Stomach (tissue), 8 donors: ENCODE measurements at regions not wholly inside any gene's neighbourhood (a gene's known extent, or its start where the extent isn't known, plus 50 kb on each side); places are given as distances from the start of the nearest gene placed in this dataset.

Experiments used
- DNase-seq, 2 donors: peaks; one replicate each; pipeline versions ENCODE4 v3.0.0 to v3.0.0-alpha.2; 2013 to 2019
- H3K27ac ChIP-seq, 5 donors: fragments of 200-600 bp in 4 of 5; sonication (generic) in 4 of 5; one replicate each; pipeline ENCODE4 v1.5.1; 2013 to 2019; ENCODE audit warnings: mild to moderate bottlenecking in 1 of 5, moderate library complexity in 1 of 5
- H3K27me3 ChIP-seq, 3 donors: fragments of 200-600 bp; sonication (generic); one replicate each; pipeline ENCODE4 v1.5.1; 2017 to 2019; ENCODE audit warnings: mixed run types in 1 of 3
- H3K36me3 ChIP-seq, 4 donors: fragments of 200-600 bp; sonication (generic); 1 replicate in 3 of 4; 2 replicates in 1 of 4; pipeline ENCODE4 v1.5.1; 2016 to 2019
- H3K4me1 ChIP-seq, 4 donors: fragments of 200-600 bp; sonication (generic); one replicate each; pipeline ENCODE4 v1.5.1; 2016 to 2019
- H3K4me3 ChIP-seq, 4 donors: fragments of 200-600 bp; sonication (generic) in 3 of 4; one replicate each; pipeline ENCODE4 v1.5.1; 2016 to 2019; ENCODE audit warnings: mild to moderate bottlenecking in 1 of 4
- H3K9me3 ChIP-seq, 4 donors: fragments of 200-600 bp; sonication (generic); one replicate each; pipeline ENCODE4 v1.5.1; 2016 to 2019
- CTCF ChIP-seq, 7 experiments: fragments of 450-650 bp in 4 of 7; fragments of 200-600 bp in 3 of 7; sonication (generic) in 3 of 7; IDR thresholded peaks; one replicate each; pipeline ENCODE4 v1.5.1; 2016 to 2019; ENCODE audit warnings: antibody characterized with exemption in 7 of 7, control low read depth in 2 of 7, mild to moderate bottlenecking in 1 of 7
- EP300 ChIP-seq: sonication (generic); formaldehyde crosslinking; IDR thresholded peaks from one replicate; pipeline ENCODE4 v1.6.1; 2017; ENCODE audit warnings: antibody characterized with exemption
- POLR2A ChIP-seq, 4 donors: fragments of 450-650 bp; IDR thresholded peaks; one replicate each; pipeline ENCODE4 v1.6.1; 2016; ENCODE audit warnings: antibody characterized with exemption in 4 of 4, control low read depth in 2 of 4, mild to moderate bottlenecking in 1 of 4, moderate library complexity in 1 of 4
- POLR2AphosphoS5 ChIP-seq, 3 donors: sonication (generic); formaldehyde crosslinking; IDR thresholded peaks; one replicate each; pipeline ENCODE4 v1.6.1; 2016; ENCODE audit warnings: antibody characterized with exemption in 3 of 3
- WGBS, 5 donors: extraction: QIAGEN DNeasy Blood & Tissue Kit in 3 of 5; methylation state at CpG; one replicate each; pipeline versions ENCODE4 v1.1.5 to v1.1.7; 2013 to 2018; 5-methylcytosine and 5-hydroxymethylcytosine counted together
- intact Hi-C: fragments of 100-400 bp; cut with DNase I; formaldehyde crosslinking; loops from one replicate; pipeline ENCODE4 v1.15.1; 2023; ENCODE audit warnings: low total_unique reads
- donor health status: healthy with polysubstance abuse.
- donor health status: Bipolar disorder and iron deficiency.
- donor health status: healthy.

DNA sequence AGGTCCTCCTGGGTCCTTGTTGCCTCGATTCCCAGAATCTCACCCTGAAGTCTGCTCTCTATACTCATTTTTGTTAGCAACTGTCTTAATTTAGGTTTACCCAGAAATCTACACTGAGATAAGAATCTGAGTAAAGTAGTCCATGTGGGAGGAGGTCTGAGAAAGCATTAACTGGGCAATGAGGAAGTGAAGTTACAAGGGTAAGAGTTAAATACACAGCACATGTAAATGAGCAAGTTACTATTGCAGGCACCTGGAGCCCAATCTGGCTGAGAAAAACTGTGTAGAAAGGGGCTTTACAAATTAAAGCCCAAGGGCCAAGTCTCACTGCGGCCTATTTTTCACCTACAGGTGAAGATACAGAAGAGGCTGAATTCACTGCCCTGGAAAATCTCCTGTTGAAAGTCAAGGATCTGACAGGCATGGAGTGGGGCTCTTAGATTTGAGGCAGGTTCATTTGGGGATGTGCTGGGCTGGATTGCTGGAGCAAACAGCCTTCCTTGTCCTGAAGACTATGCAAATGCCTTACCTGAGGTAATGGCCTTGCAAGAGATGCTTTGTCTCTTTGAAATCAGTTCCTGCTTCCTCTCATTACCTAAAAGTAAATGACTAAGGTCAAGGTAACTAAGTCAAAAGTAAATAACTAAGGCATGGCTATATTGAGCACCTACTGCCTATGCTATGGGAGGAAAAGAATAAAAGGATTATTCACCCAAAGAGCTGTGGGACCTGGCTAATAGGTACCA is 84.4 kb upstream of the DYNAP start:
- DNase-seq, result no peak
- H3K4me3 ChIP-seq, result no peak overlapping the region

GRCh38 chr18:54509793-54510192 is 81.3 kb upstream of the DYNAP start:
- 57 to 71% (median 65%) methylated on average over 2 of the region's 2 CpGs for WGBS, 5 donors
- no peaks in the 10 kb centered on the region for H3K27me3 ChIP-seq
- no peaks in the 10 kb centered on the region for H3K9me3 ChIP-seq
- no peak overlapping the region for H3K27ac ChIP-seq
- H3K4me3 ChIP-seq, result no peak overlapping the region
- no peak for DNase-seq
- no peaks in the 10 kb centered on the region for H3K36me3 ChIP-seq
- TF ChIP-seq POLR2AphosphoS5 (IDR thresholded peaks at IDR 0.05), result no peak
- TF ChIP-seq POLR2A (IDR thresholded peaks at IDR 0.05), result no peak
- no peak for TF ChIP-seq CTCF (IDR thresholded peaks at IDR 0.05)
- intact Hi-C loops, result no loop called here
- H3K4me1 ChIP-seq, result peaks cover 0 to 2% (median under 1%) of the 10 kb centered on the region in 4 donors

More for the DNA sequence above, 84.4 kb upstream of the DYNAP start:
- 85 to 94% (median 90%) methylated on average over 2 of the region's 2 CpGs for WGBS, 5 donors
- Histone ChIP-seq H3K27ac (no peak overlapping the region), H3K4me1 (no peaks in the 10 kb centered on the region), H3K27me3 (no peaks in the 10 kb centered on the region), H3K36me3 (no peaks in the 10 kb centered on the region), H3K9me3 (peaks cover 0 to 6% (median 0%) of the 10 kb centered on the region in 4 donors)
- intact Hi-C loops, result no loop called here
- TF ChIP-seq POLR2AphosphoS5 (IDR thresholded peaks at IDR 0.05), result no peak
- TF ChIP-seq EP300, result no peak
- no peak for TF ChIP-seq CTCF (IDR thresholded peaks at IDR 0.05)
- TF ChIP-seq POLR2A (IDR thresholded peaks at IDR 0.05), result no peak

GRCh38 chr18:54515149-54515548 is 75.9 kb upstream of the DYNAP start:
- H3K4me1 ChIP-seq, result peaks cover 0 to 9% (median 3%) of the 10 kb centered on the region in 4 donors
- H3K36me3 ChIP-seq, result no peaks in the 10 kb centered on the region
- H3K27me3 ChIP-seq, result no peaks in the 10 kb centered on the region
- no peak overlapping the region for H3K4me3 ChIP-seq
- no peak for DNase-seq
- WGBS, 5 donors, result 42 to 55% (median 45%) methylated on average over 2 of the region's 2 CpGs
- H3K27ac ChIP-seq, result no peak overlapping the region
- H3K9me3 ChIP-seq, result no peaks in the 10 kb centered on the region
- intact Hi-C loops, result no loop called here
- TF ChIP-seq POLR2AphosphoS5 (IDR thresholded peaks at IDR 0.05) (no peak), EP300 (no peak), POLR2A (IDR thresholded peaks at IDR 0.05) (no peak), CTCF (IDR thresholded peaks at IDR 0.05) (no peak)

GRCh38 chr18:54517521-54517920 is 73.5 kb upstream of the DYNAP start:
- intact Hi-C loops, result no loop called here
- TF ChIP-seq POLR2A (IDR thresholded peaks at IDR 0.05) (no peak), EP300 (no peak), CTCF (IDR thresholded peaks at IDR 0.05) (no peak), POLR2AphosphoS5 (IDR thresholded peaks at IDR 0.05) (no peak)

More at GRCh38 chr18:54517521-54517920, 73.5 kb upstream of the DYNAP start:
- H3K4me3 ChIP-seq, result no peak overlapping the region
- H3K4me1 ChIP-seq, result peaks cover 0 to 9% (median 3%) of the 10 kb centered on the region in 4 donors
- H3K9me3 ChIP-seq, result no peaks in the 10 kb centered on the region
- WGBS, 5 donors, result 88 to 95% (median 94%) methylated on average over 5 of the region's 5 CpGs
- no peak overlapping the region for H3K27ac ChIP-seq
- H3K36me3 ChIP-seq, result no peaks in the 10 kb centered on the region
- no peak for DNase-seq
- H3K27me3 ChIP-seq, result no peaks in the 10 kb centered on the region
